ENCODE measurements at regions not wholly inside any gene's neighbourhood (a gene's known extent, or its start where the extent isn't known, plus 50 kb on each side); places are given as distances from the start of the nearest gene placed in this dataset.
"Not testable (repeated sequence)": the region's sequence is repeated elsewhere in the genome, so short reads cannot be mapped to it uniquely, and the experiment has no call there.

DNA sequence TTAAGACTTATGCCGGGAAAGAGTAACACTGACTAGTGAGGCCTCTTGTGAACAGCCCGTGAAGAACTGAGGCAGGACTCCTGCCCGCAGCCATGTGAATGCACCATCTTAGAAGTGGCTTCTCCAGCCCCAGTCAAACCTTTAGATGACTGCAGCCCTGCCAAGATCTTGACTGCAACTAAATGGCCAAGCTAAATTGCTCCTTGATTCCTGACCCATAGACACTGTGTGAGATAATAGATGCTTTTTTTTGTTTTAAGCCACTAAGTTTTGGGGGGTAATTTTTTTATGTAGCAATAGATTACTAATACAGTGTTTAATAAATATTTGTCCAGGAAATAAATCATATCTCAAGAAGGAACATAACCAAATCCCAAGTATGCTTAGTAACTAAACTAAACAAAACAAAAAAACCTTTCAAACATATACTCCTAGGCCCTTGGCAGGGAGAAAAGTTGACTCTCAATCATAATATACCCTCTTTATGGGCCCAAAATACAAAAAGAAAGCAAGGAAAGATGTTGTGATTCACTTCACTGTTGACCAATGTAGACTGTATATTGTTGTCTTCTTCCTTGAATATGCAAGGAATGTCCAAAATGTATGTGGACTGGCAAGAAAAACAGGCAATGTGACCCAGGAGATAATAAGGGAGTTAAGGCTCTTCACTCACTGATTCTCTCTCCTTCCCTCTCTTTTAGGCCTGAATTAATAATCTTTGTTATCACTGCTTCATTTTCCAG, 79.7 kb upstream of the ZNF366 start:
- DNase-seq (no peak), ATAC-seq (no peak)
- Histone ChIP-seq H3K4me1 (ENCODE audit: low read depth) (no peaks in the 10 kb centered on the region), H3K36me3 (ENCODE audit: low read depth) (no peaks in the 10 kb centered on the region), H3K4me3 (no peak overlapping the region), H3K9me3 (no peaks in the 10 kb centered on the region)
- intact Hi-C loops (cut with DNase I, micrococcal nuclease), result no loop called here
- TF ChIP-seq, protein P1, sequence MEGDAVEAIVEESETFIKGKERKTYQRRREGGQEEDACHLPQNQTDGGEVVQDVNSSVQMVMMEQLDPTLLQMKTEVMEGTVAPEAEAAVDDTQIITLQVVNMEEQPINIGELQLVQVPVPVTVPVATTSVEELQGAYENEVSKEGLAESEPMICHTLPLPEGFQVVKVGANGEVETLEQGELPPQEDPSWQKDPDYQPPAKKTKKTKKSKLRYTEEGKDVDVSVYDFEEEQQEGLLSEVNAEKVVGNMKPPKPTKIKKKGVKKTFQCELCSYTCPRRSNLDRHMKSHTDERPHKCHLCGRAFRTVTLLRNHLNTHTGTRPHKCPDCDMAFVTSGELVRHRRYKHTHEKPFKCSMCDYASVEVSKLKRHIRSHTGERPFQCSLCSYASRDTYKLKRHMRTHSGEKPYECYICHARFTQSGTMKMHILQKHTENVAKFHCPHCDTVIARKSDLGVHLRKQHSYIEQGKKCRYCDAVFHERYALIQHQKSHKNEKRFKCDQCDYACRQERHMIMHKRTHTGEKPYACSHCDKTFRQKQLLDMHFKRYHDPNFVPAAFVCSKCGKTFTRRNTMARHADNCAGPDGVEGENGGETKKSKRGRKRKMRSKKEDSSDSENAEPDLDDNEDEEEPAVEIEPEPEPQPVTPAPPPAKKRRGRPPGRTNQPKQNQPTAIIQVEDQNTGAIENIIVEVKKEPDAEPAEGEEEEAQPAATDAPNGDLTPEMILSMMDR (IDR thresholded peaks at IDR 0.05), result no peak

DNA sequence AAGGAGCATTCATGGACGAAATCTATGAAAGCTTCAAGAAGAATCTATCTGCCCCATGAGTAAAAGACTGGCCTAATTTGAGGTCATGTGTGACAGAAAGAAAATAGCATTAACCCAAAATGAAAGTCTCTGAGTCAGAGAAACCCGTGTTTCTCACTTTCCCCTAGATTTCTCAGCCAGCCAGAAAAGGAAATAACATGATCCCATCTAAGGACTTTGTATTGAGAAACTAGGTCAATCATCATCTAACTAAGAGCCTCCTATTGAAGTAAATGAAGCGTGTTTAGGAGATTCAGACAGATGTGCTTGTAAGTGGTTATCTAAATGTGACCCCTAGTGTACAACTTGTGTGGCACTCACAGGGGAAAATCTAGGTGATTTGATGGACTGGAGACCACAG, 77.3 kb upstream of the ZNF366 start:
- TF ChIP-seq, protein P1 (IDR thresholded peaks at IDR 0.05), result no peak
- no peak for DNase-seq
- H3K36me3 ChIP-seq (ENCODE audit: low read depth), result no peaks in the 10 kb centered on the region
- no peak for ATAC-seq
- H3K4me1 ChIP-seq (ENCODE audit: low read depth), result no peaks in the 10 kb centered on the region
- intact Hi-C loops (cut with DNase I, micrococcal nuclease), result no loop called here
- no peaks in the 10 kb centered on the region for H3K9me3 ChIP-seq
- no peak overlapping the region for H3K4me3 ChIP-seq

DNA sequence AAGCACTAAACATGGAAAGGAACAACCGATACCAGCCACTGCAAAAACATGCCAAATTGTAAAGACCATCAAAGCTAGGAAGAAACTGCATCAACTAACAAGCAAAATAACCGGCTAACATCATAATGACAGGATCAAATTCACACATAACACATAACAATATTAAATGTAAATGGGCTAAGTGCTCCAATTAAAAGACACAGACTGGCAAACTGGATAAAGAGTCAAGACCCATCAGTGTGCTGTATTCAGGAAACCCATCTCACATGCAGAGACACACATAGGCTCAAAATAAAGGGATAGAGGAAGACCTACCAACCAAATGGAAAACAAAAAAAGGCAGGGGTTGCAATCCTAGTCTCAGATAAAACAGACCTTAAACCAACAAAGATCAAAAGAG, 72.1 kb upstream of the ZNF366 start:
- DNase-seq, result not testable (repeated sequence)

DNA sequence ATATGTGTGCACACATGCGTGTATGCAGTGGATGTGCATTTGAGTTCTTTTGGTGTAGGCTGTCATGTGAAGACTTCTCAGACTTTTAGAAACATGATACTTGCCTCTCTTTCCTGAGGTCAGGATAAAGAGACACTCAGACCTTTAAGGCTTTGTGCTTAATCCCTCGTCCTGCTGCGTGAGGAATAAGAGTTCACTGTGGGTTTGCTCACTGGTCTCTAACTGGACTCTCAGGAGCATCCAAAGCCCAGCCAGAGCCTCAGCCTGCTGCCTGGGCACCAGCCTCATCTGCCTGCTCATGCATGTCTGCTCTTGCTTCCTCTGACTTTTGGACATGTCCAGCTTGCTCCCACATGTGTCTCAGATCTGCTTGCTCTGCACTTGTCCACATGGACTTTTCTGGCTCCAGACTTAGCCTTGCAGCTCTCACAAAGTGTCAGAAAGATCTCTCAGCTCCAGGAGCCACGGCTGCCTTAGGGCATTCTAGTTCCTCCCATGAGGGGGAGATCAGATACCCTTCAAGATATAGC, 65.1 kb upstream of the ZNF366 start:
- Histone ChIP-seq H3K4me1 (ENCODE audit: low read depth) (no peaks in the 10 kb centered on the region), H3K9me3 (no peaks in the 10 kb centered on the region), H3K36me3 (ENCODE audit: low read depth) (no peaks in the 10 kb centered on the region), H3K4me3 (no peak overlapping the region)
- ATAC-seq, result no peak
- TF ChIP-seq, protein P1 (IDR thresholded peaks at IDR 0.05), result no peak
- DNase-seq, result no peak
- intact Hi-C loops (cut with DNase I, micrococcal nuclease), result no loop called here

More for the DNA sequence above, 72.1 kb upstream of the ZNF366 start:
- H3K36me3 ChIP-seq (ENCODE audit: low read depth); intact Hi-C loops (cut with DNase I, micrococcal nuclease); ATAC-seq; H3K4me1 ChIP-seq (ENCODE audit: low read depth); H3K4me3 ChIP-seq; H3K9me3 ChIP-seq: not testable (repeated sequence)

DNA sequence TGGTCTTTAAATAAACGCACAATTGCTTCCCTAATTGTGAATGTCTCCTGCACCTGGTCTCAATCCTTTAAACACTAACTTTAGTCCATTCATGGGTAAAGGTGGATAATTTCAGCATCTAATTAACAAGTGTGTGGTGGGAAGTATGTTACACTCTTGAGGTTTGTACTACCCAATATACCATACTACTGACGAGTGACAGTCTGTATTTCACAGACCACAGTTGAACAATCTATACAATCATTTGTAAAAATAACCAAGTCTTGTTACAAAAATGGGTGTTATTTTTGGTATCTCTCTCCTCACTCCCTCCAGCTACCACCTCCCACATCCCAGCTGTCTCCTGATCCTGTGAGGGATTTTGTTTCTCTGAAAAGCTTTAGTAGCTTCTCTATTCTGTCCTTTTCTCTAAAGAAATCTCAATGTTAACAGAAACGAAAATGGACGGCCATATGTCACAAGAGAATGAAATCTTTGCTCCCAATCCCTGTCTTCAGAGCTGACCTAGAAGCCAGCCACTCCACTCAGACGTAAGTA, 62.3 kb upstream of the ZNF366 start:
- no peak for ATAC-seq
- no peak overlapping the region for H3K4me3 ChIP-seq
- no peak for DNase-seq
- no peaks in the 10 kb centered on the region for H3K4me1 ChIP-seq (ENCODE audit: low read depth)
- no peaks in the 10 kb centered on the region for H3K9me3 ChIP-seq
- TF ChIP-seq, protein P1 (IDR thresholded peaks at IDR 0.05), result no peak
- intact Hi-C loops (cut with DNase I, micrococcal nuclease), result no loop called here
- H3K36me3 ChIP-seq (ENCODE audit: low read depth), result no peaks in the 10 kb centered on the region

DNA sequence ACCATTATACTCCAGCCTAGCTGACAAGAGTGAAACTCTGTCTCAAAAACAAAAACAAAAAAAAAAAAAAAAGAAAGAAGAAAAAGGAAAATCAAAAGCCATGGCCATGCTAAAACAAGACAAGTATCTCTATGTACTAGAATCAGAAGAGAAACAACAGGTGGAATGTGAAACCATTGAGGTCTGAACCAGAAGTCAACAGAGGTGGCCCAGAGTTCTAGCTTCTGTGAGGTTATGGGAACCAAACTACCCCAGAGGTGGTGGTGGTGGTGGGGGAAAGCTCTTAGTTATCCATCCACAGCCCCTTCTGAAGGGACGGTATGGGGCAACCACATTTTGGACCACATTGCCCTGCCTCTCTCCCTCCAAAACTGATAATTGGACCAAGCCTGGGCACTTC, 59.5 kb upstream of the ZNF366 start:
- Histone ChIP-seq H3K36me3 (ENCODE audit: low read depth) (no peaks in the 10 kb centered on the region), H3K9me3 (no peaks in the 10 kb centered on the region), H3K4me1 (ENCODE audit: low read depth) (no peaks in the 10 kb centered on the region), H3K4me3 (no peak overlapping the region)
- ATAC-seq, result no peak
- intact Hi-C loops (cut with DNase I, micrococcal nuclease), result no loop called here
- no peak for DNase-seq
- TF ChIP-seq, protein P1 (IDR thresholded peaks at IDR 0.05), result no peak
